H9 (cell line): ENCODE measurements at regions not wholly inside any gene's neighbourhood (a gene's known extent, or its start where the extent isn't known, plus 50 kb on each side); places are given as distances from the start of the nearest gene placed in this dataset.

ENCODE experiments used
- DNase-seq: peaks from one replicate; pipeline ENCODE4 v3.0.0-alpha.2; 2017
- H2AFZ ChIP-seq: one replicate; pipeline ENCODE4 v1.6.1; 2013; ENCODE audit warnings: mild to moderate bottlenecking, low read length, control low read depth, moderate library complexity
- H2AK5ac ChIP-seq: 2 replicates; pipeline ENCODE4 v1.6.1; 2013; ENCODE audit warnings: low read length, control low read depth, mixed read lengths; ENCODE audit not compliant: insufficient read length
- H2BK120ac ChIP-seq: one replicate; pipeline ENCODE4 v1.6.1; 2013; ENCODE audit warnings: low read depth, mild to moderate bottlenecking, low read length, control low read depth, inconsistent platforms; ENCODE audit not compliant: poor library complexity, severe bottlenecking
- H2BK12ac ChIP-seq: 2 replicates; pipeline ENCODE4 v1.6.1; 2013; ENCODE audit warnings: low read length, control low read depth, mixed read lengths, low read depth; ENCODE audit not compliant: insufficient read length
- H2BK15ac ChIP-seq: 2 replicates; pipeline ENCODE4 v1.6.1; 2013; ENCODE audit warnings: low read depth, low read length, control low read depth
- H2BK20ac ChIP-seq: one replicate; pipeline ENCODE4 v1.6.1; 2013; ENCODE audit warnings: low read depth, mild to moderate bottlenecking, low read length, control low read depth, inconsistent platforms; ENCODE audit not compliant: poor library complexity, severe bottlenecking
- H2BK5ac ChIP-seq: 2 replicates; pipeline ENCODE4 v1.6.1; 2013; ENCODE audit warnings: low read length, control low read depth, mixed read lengths; ENCODE audit not compliant: insufficient read length
- H3K14ac ChIP-seq: 2 replicates; pipeline ENCODE4 v1.6.1; 2013; ENCODE audit warnings: low read length, control low read depth; ENCODE audit not compliant: insufficient read depth
- H3K18ac ChIP-seq: 2 replicates; pipeline ENCODE4 v1.6.1; 2013; ENCODE audit warnings: low read depth, mild to moderate bottlenecking, mixed read lengths, low read length, control low read depth; ENCODE audit not compliant: insufficient read length
- H3K23ac ChIP-seq: 2 replicates; pipeline ENCODE4 v1.6.1; 2013; ENCODE audit warnings: low read length, control low read depth, mixed read lengths, low read depth; ENCODE audit not compliant: insufficient read length
- H3K23me2 ChIP-seq: 2 replicates; pipeline ENCODE4 v1.6.1; 2013; ENCODE audit warnings: low read depth, mild to moderate bottlenecking, mixed read lengths, low read length, control low read depth; ENCODE audit not compliant: insufficient read length, poor library complexity, severe bottlenecking
- H3K27ac ChIP-seq: 2 replicates; pipeline ENCODE4 v1.5.1; 2013; ENCODE audit warnings: low read length, control low read depth, mixed read lengths, low read depth; ENCODE audit not compliant: insufficient read length
- H3K27me3 ChIP-seq: 2 replicates; pipeline ENCODE4 v1.6.1; 2013; ENCODE audit warnings: low read length, control low read depth, inconsistent platforms; ENCODE audit not compliant: insufficient read depth
- H3K4ac ChIP-seq: 2 replicates; pipeline ENCODE4 v1.6.1; 2013; ENCODE audit warnings: low read depth, mild to moderate bottlenecking, control low read depth, inconsistent platforms, low read length, moderate library complexity
- H3K4me1 ChIP-seq: 2 replicates; pipeline ENCODE4 v1.6.1; 2013; ENCODE audit warnings: low read length, control low read depth, inconsistent platforms; ENCODE audit not compliant: insufficient read depth
- H3K4me2 ChIP-seq: 2 replicates; pipeline ENCODE4 v1.6.1; 2013; ENCODE audit warnings: low read length, control low read depth, mixed read lengths; ENCODE audit not compliant: insufficient read length, insufficient read depth
- H3K56ac ChIP-seq: 2 replicates; pipeline ENCODE4 v1.6.1; 2013; ENCODE audit warnings: low read depth, mild to moderate bottlenecking, mixed read lengths, low read length, control low read depth; ENCODE audit not compliant: insufficient read length
- H3K79me1 ChIP-seq: 2 replicates; pipeline ENCODE4 v1.6.1; 2013; ENCODE audit warnings: low read depth, mild to moderate bottlenecking, moderate library complexity, low read length, control low read depth, inconsistent platforms; ENCODE audit not compliant: insufficient read depth, poor library complexity, severe bottlenecking
- H3K79me2 ChIP-seq: 2 replicates; pipeline ENCODE4 v1.6.1; 2013; ENCODE audit warnings: low read length, control low read depth, inconsistent platforms; ENCODE audit not compliant: insufficient read depth
- H3K9ac ChIP-seq: 2 replicates; pipeline ENCODE4 v1.6.1; 2013; ENCODE audit warnings: low read length, control low read depth, mixed read lengths; ENCODE audit not compliant: insufficient read length; ENCODE audit errors: extremely low read depth
- H3K9me3 ChIP-seq: one replicate; pipeline ENCODE4 v1.6.1; 2013; ENCODE audit warnings: low read depth, low read length, inconsistent platforms; ENCODE audit not compliant: control insufficient read depth
- H3T11ph ChIP-seq: one replicate; pipeline ENCODE4 v1.6.1; 2013; ENCODE audit warnings: mild to moderate bottlenecking, low read length, control low read depth, inconsistent platforms
- H4K20me1 ChIP-seq: one replicate; pipeline ENCODE4 v1.6.1; 2013; ENCODE audit not compliant: control insufficient read depth, insufficient read length, insufficient read depth
- H4K5ac ChIP-seq: 2 replicates; pipeline ENCODE4 v1.6.1; 2013; ENCODE audit warnings: low read depth, mild to moderate bottlenecking, mixed read lengths, low read length, control low read depth; ENCODE audit not compliant: insufficient read length
- H4K8ac ChIP-seq: replicated peaks from 2 replicates; pipeline ENCODE4 v1.6.1; 2013; ENCODE audit warnings: low read length, control low read depth, mixed read lengths, low read depth; ENCODE audit not compliant: insufficient read length
- H4K91ac ChIP-seq: 2 replicates; pipeline ENCODE4 v1.6.1; 2013; ENCODE audit warnings: low read depth, mild to moderate bottlenecking, moderate library complexity, mixed read lengths, low read length, control low read depth; ENCODE audit not compliant: insufficient read length
- H3K27ac Mint-ChIP-seq, 3 experiments: 2 replicates in 2 of 3; 3 replicates in 1 of 3; pipeline ENCODE4 v1.8.0; 2020 to 2021; ENCODE audit warnings: mixed read lengths in 3 of 3, mild to moderate bottlenecking in 1 of 3, moderate library complexity in 1 of 3
- H3K27me3 Mint-ChIP-seq: 2 replicates; pipeline ENCODE4 v1.8.0; 2021; ENCODE audit warnings: low read depth, mild to moderate bottlenecking, moderate library complexity, mixed read lengths
- H3K36me3 Mint-ChIP-seq, 3 experiments: 2 replicates in 2 of 3; 3 replicates in 1 of 3; pipeline ENCODE4 v1.8.0; 2020 to 2021; ENCODE audit warnings: low read depth in 3 of 3, mixed read lengths in 3 of 3; ENCODE audit not compliant: insufficient read depth in 1 of 3
- H3K4me1 Mint-ChIP-seq, 2 experiments: 2 replicates each; pipeline ENCODE4 v1.8.0; 2020; ENCODE audit warnings: mixed read lengths in 2 of 2
- H3K4me3 Mint-ChIP-seq, 2 experiments: 2 replicates in 1 of 2; 3 replicates in 1 of 2; pipeline ENCODE4 v1.8.0; 2020 to 2021; ENCODE audit warnings: mild to moderate bottlenecking in 2 of 2, mixed read lengths in 2 of 2, moderate library complexity in 1 of 2
- H3K9me3 Mint-ChIP-seq, 2 experiments: 2 replicates in 1 of 2; 3 replicates in 1 of 2; pipeline ENCODE4 v1.8.0; 2020; ENCODE audit warnings: mild to moderate bottlenecking in 2 of 2, mixed read lengths in 2 of 2, moderate library complexity in 1 of 2
- WGBS: extraction: QIAGEN DNeasy Blood & Tissue Kit; methylation state at CpG from one replicate; pipeline ENCODE4 v1.1.7; 2013; ENCODE audit warnings: missing lambda C conversion rate, low lambda C conversion rate, mixed read lengths; ENCODE audit not compliant: insufficient read length; ENCODE audit errors: extremely low coverage; 5-methylcytosine and 5-hydroxymethylcytosine counted together
- TF ChIP-seq, protein P1 (sequence below): fragments of 200-600 bp; sonication (generic); conservative IDR thresholded peaks from 3 replicates; pipeline ENCODE4 v1.8.0; 2021; ENCODE audit warnings: antibody characterized with exemption, mild to moderate bottlenecking

GRCh38 chr7:46286957-46287356 is 365.9 kb upstream of the IGFBP3 start:
- H3K4me1 Mint-ChIP-seq, result peaks cover 26 to 27% of the 10 kb centered on the region in 2 experiments
- TF ChIP-seq, protein P1, sequence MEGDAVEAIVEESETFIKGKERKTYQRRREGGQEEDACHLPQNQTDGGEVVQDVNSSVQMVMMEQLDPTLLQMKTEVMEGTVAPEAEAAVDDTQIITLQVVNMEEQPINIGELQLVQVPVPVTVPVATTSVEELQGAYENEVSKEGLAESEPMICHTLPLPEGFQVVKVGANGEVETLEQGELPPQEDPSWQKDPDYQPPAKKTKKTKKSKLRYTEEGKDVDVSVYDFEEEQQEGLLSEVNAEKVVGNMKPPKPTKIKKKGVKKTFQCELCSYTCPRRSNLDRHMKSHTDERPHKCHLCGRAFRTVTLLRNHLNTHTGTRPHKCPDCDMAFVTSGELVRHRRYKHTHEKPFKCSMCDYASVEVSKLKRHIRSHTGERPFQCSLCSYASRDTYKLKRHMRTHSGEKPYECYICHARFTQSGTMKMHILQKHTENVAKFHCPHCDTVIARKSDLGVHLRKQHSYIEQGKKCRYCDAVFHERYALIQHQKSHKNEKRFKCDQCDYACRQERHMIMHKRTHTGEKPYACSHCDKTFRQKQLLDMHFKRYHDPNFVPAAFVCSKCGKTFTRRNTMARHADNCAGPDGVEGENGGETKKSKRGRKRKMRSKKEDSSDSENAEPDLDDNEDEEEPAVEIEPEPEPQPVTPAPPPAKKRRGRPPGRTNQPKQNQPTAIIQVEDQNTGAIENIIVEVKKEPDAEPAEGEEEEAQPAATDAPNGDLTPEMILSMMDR, result no peak
- H3K79me2 ChIP-seq, result no peaks in the 10 kb centered on the region
- no peak overlapping the region for H4K5ac ChIP-seq
- no peaks in the 10 kb centered on the region for H3K27me3 Mint-ChIP-seq
- H2BK12ac ChIP-seq, result no peak overlapping the region
- no peaks in the 10 kb centered on the region for H3K36me3 Mint-ChIP-seq
- H3K23me2 ChIP-seq, result no peaks in the 10 kb centered on the region
- no peak overlapping the region for H3K23ac ChIP-seq
- H4K91ac ChIP-seq, result no peak overlapping the region
- H2AFZ ChIP-seq, result no peak overlapping the region
- no peak overlapping the region for H3K27ac Mint-ChIP-seq
- H2BK15ac ChIP-seq, result no peak overlapping the region
- no peak overlapping the region for H3T11ph ChIP-seq
- no peak overlapping the region for H3K18ac ChIP-seq
- WGBS, result no CpG with 5 or more reads among the region's 2 CpGs
- H3K9ac ChIP-seq, result no peak overlapping the region
- H3K4ac ChIP-seq, result no peak overlapping the region
- H3K9me3 Mint-ChIP-seq, result no peaks in the 10 kb centered on the region
- H3K79me1 ChIP-seq, result no peaks in the 10 kb centered on the region
- H3K27me3 ChIP-seq, result no peaks in the 10 kb centered on the region
- H4K20me1 ChIP-seq, result no peaks in the 10 kb centered on the region
- no peak overlapping the region for H3K27ac ChIP-seq
- no peak overlapping the region for H2BK20ac ChIP-seq
- H3K14ac ChIP-seq, result no peak overlapping the region
- H2BK120ac ChIP-seq, result no peak overlapping the region
- H2BK5ac ChIP-seq, result no peak overlapping the region
- no peak overlapping the region for H3K4me2 ChIP-seq
- peaks cover 2% of the 10 kb centered on the region; the same call in 1 of the 2 replicates for H3K4me1 ChIP-seq
- no peak overlapping the region for H2AK5ac ChIP-seq
- H3K4me3 Mint-ChIP-seq, result no peak overlapping the region
- H4K8ac ChIP-seq, result no peak overlapping the region
- H3K56ac ChIP-seq, result no peak overlapping the region
- no peaks in the 10 kb centered on the region for H3K9me3 ChIP-seq
- DNase-seq, result no peak
